Sigmoid colon (tissue), 4 donors: ENCODE measurements at regions not wholly inside any gene's neighbourhood (a gene's known extent, or its start where the extent isn't known, plus 50 kb on each side); places are given as distances from the start of the nearest gene placed in this dataset.

Experiments used
- CTCF ChIP-seq, 4 experiments: fragments of 450-650 bp in 3 of 4; fragments of 200-600 bp in 1 of 4; IDR thresholded peaks; one replicate each; pipeline ENCODE4 v1.5.1; 2016 to 2019; ENCODE audit warnings: antibody characterized with exemption in 4 of 4, mild to moderate bottlenecking in 3 of 4, moderate library complexity in 2 of 4
- POLR2A ChIP-seq, 2 donors: fragments of 450-650 bp; IDR thresholded peaks; one replicate each; pipeline ENCODE4 v1.6.1; 2016; ENCODE audit warnings: antibody characterized with exemption in 2 of 2, mild to moderate bottlenecking in 2 of 2, moderate library complexity in 2 of 2
- POLR2AphosphoS5 ChIP-seq, 4 donors: sonication (generic); formaldehyde crosslinking; IDR thresholded peaks; one replicate each; pipeline ENCODE4 v1.6.1; 2017; ENCODE audit warnings: antibody characterized with exemption in 4 of 4

GRCh38 chr2:59733970-59734369 lies 819.5 kb downstream of the BCL11A start:
- TF ChIP-seq CTCF (IDR thresholded peaks at IDR 0.05) (no peak), POLR2A (IDR thresholded peaks at IDR 0.05) (no peak), POLR2AphosphoS5 (IDR thresholded peaks at IDR 0.05) (no peak)
